ENCODE measurements at regions not wholly inside any gene's neighbourhood (a gene's known extent, or its start where the extent isn't known, plus 50 kb on each side); places are given as distances from the start of the nearest gene placed in this dataset.
"Not testable (repeated sequence)": the region's sequence is repeated elsewhere in the genome, so short reads cannot be mapped to it uniquely, and the experiment has no call there.

- H3K4me1 Mint-ChIP-seq (ENCODE audit: low read depth); POLR2A ChIA-PET; H3K36me3 Mint-ChIP-seq (ENCODE audit: low read depth); DNase-seq; ATAC-seq; H3K27me3 Mint-ChIP-seq (ENCODE audit: low read depth); CTCF ChIA-PET; H3K9me3 Mint-ChIP-seq (ENCODE audit: insufficient read depth); H3K27ac Mint-ChIP-seq; H3K4me3 Mint-ChIP-seq: not testable (repeated sequence)
Measured at GRCh38 chr5:123933812-123934211, 421.8 kb downstream of the CSNK1G3 start.

GRCh38 chr5:123929055-123929474, 417.1 kb downstream of the CSNK1G3 start:
- no peak for ATAC-seq
- CTCF ChIA-PET, result no interaction called here
- Mint-ChIP-seq H3K4me1 (ENCODE audit: low read depth) (no peaks in the 10 kb centered on the region), H3K9me3 (ENCODE audit: insufficient read depth) (no peaks in the 10 kb centered on the region), H3K36me3 (ENCODE audit: low read depth) (no peaks in the 10 kb centered on the region), H3K4me3 (no peak overlapping the region), H3K27ac (no peak overlapping the region), H3K27me3 (ENCODE audit: low read depth) (no peaks in the 10 kb centered on the region)
- POLR2A ChIA-PET, result interaction anchor here (1.1 kb wide), 1 partner anchor 14 kb away, joined by 4 read pairs; no protein-coding TSS in a partner anchor
- no peak for DNase-seq

GRCh38 chr5:123928401-123928800, 416.4 kb downstream of the CSNK1G3 start:
- no peak for ATAC-seq
- Mint-ChIP-seq H3K4me3 (no peak overlapping the region), H3K9me3 (ENCODE audit: insufficient read depth) (no peaks in the 10 kb centered on the region), H3K4me1 (ENCODE audit: low read depth) (no peaks in the 10 kb centered on the region), H3K36me3 (ENCODE audit: low read depth) (no peaks in the 10 kb centered on the region), H3K27me3 (ENCODE audit: low read depth) (no peaks in the 10 kb centered on the region), H3K27ac (no peak overlapping the region)
- ChIA-PET POLR2A (interaction anchor here (1.1 kb wide), 1 partner anchor 15 kb away, joined by 4 read pairs; no protein-coding TSS in a partner anchor), CTCF (no interaction called here)
- no peak for DNase-seq

- DNase-seq (no peak), ATAC-seq (no peak)
- no peak overlapping the region for H3K4me3 Mint-ChIP-seq
- no peak overlapping the region for H3K27ac Mint-ChIP-seq
- ChIA-PET POLR2A (no interaction called here), CTCF (no interaction called here)
- H3K27me3 Mint-ChIP-seq (ENCODE audit: low read depth), result no peaks in the 10 kb centered on the region
- no peaks in the 10 kb centered on the region for H3K4me1 Mint-ChIP-seq (ENCODE audit: low read depth)
- no peaks in the 10 kb centered on the region for H3K36me3 Mint-ChIP-seq (ENCODE audit: low read depth)
- H3K9me3 Mint-ChIP-seq (ENCODE audit: insufficient read depth), result no peaks in the 10 kb centered on the region
Measured at GRCh38 chr5:123921193-123921592, 409.2 kb downstream of the CSNK1G3 start.

- H3K4me3 Mint-ChIP-seq, result no peak overlapping the region
- DNase-seq (no peak), ATAC-seq (no peak)
- no peaks in the 10 kb centered on the region for H3K27me3 Mint-ChIP-seq (ENCODE audit: low read depth)
- H3K4me1 Mint-ChIP-seq (ENCODE audit: low read depth), result no peaks in the 10 kb centered on the region
- ChIA-PET CTCF (no interaction called here), POLR2A (no interaction called here)
- no peak overlapping the region for H3K27ac Mint-ChIP-seq
- H3K9me3 Mint-ChIP-seq (ENCODE audit: insufficient read depth), result no peaks in the 10 kb centered on the region
- no peaks in the 10 kb centered on the region for H3K36me3 Mint-ChIP-seq (ENCODE audit: low read depth)
Measured at GRCh38 chr5:123916345-123917121, 404.6 kb downstream of the CSNK1G3 start.

- no peaks in the 10 kb centered on the region for H3K9me3 Mint-ChIP-seq (ENCODE audit: insufficient read depth)
- no peaks in the 10 kb centered on the region for H3K27me3 Mint-ChIP-seq (ENCODE audit: low read depth)
- ChIA-PET CTCF (no interaction called here), POLR2A (no interaction called here)
- no peaks in the 10 kb centered on the region for H3K36me3 Mint-ChIP-seq (ENCODE audit: low read depth)
- H3K27ac Mint-ChIP-seq, result no peak overlapping the region
- no peaks in the 10 kb centered on the region for H3K4me1 Mint-ChIP-seq (ENCODE audit: low read depth)
- DNase-seq (no peak), ATAC-seq (no peak)
- H3K4me3 Mint-ChIP-seq, result no peak overlapping the region
Measured at GRCh38 chr5:123914333-123914732, 402.4 kb downstream of the CSNK1G3 start.

- POLR2A ChIA-PET, result no interaction called here
- no peak overlapping the region for H3K4me3 Mint-ChIP-seq
- no peak overlapping the region for H3K27ac Mint-ChIP-seq
- H3K36me3 Mint-ChIP-seq (ENCODE audit: low read depth), result no peaks in the 10 kb centered on the region
- DNase-seq (no peak), ATAC-seq (no peak)
- no peaks in the 10 kb centered on the region for H3K27me3 Mint-ChIP-seq (ENCODE audit: low read depth)
- H3K9me3 Mint-ChIP-seq (ENCODE audit: insufficient read depth), result no peaks in the 10 kb centered on the region
- CTCF ChIA-PET, result no interaction called here
- H3K4me1 Mint-ChIP-seq (ENCODE audit: low read depth), result no peaks in the 10 kb centered on the region
Measured at GRCh38 chr5:123907349-123907748, 395.4 kb downstream of the CSNK1G3 start.

- DNase-seq (no peak), ATAC-seq (no peak)
- no peak overlapping the region for H3K4me3 Mint-ChIP-seq
- H3K4me1 Mint-ChIP-seq (ENCODE audit: low read depth), result no peaks in the 10 kb centered on the region
- no peak overlapping the region for H3K27ac Mint-ChIP-seq
- no peaks in the 10 kb centered on the region for H3K27me3 Mint-ChIP-seq (ENCODE audit: low read depth)
- no peaks in the 10 kb centered on the region for H3K36me3 Mint-ChIP-seq (ENCODE audit: low read depth)
- CTCF ChIA-PET, result no interaction called here
- POLR2A ChIA-PET, result no interaction called here
- H3K9me3 Mint-ChIP-seq (ENCODE audit: insufficient read depth), result no peaks in the 10 kb centered on the region
Measured at GRCh38 chr5:123906698-123907295, 394.8 kb downstream of the CSNK1G3 start.

- ATAC-seq (no peak), DNase-seq (no peak)
- Mint-ChIP-seq H3K27ac (no peak overlapping the region), H3K9me3 (ENCODE audit: insufficient read depth) (no peaks in the 10 kb centered on the region), H3K36me3 (ENCODE audit: low read depth) (no peaks in the 10 kb centered on the region), H3K4me3 (no peak overlapping the region), H3K4me1 (ENCODE audit: low read depth) (no peaks in the 10 kb centered on the region), H3K27me3 (ENCODE audit: low read depth) (no peaks in the 10 kb centered on the region)
- POLR2A ChIA-PET, result no interaction called here
- CTCF ChIA-PET, result no interaction called here
Measured at GRCh38 chr5:123885081-123885480, 373.1 kb downstream of the CSNK1G3 start.

GRCh38 chr5:123882965-123883345, 371.0 kb downstream of the CSNK1G3 start:
- Mint-ChIP-seq H3K36me3 (ENCODE audit: low read depth) (no peaks in the 10 kb centered on the region), H3K4me1 (ENCODE audit: low read depth) (no peaks in the 10 kb centered on the region), H3K4me3 (no peak overlapping the region), H3K9me3 (ENCODE audit: insufficient read depth) (no peaks in the 10 kb centered on the region), H3K27ac (no peak overlapping the region), H3K27me3 (ENCODE audit: low read depth) (no peaks in the 10 kb centered on the region)
- POLR2A ChIA-PET, result no interaction called here
- CTCF ChIA-PET, result interaction anchor here (1.3 kb wide), 1 partner anchor 8 kb away, joined by 3 read pairs; no protein-coding TSS in a partner anchor
- no peak for ATAC-seq
- DNase-seq, result no peak

GRCh38 chr5:123882319-123882964, 370.5 kb downstream of the CSNK1G3 start:
- Mint-ChIP-seq H3K4me1 (ENCODE audit: low read depth) (no peaks in the 10 kb centered on the region), H3K9me3 (ENCODE audit: insufficient read depth) (no peaks in the 10 kb centered on the region), H3K27me3 (ENCODE audit: low read depth) (no peaks in the 10 kb centered on the region), H3K27ac (no peak overlapping the region), H3K36me3 (ENCODE audit: low read depth) (no peaks in the 10 kb centered on the region), H3K4me3 (no peak overlapping the region)
- no peak for DNase-seq
- no peak for ATAC-seq
- ChIA-PET CTCF (interaction anchor here (1.3 kb wide), 1 partner anchor 8 kb away, joined by 3 read pairs; no protein-coding TSS in a partner anchor), POLR2A (no interaction called here)

GRCh38 chr5:123881759-123882244, 369.8 kb downstream of the CSNK1G3 start:
- Mint-ChIP-seq H3K4me1 (ENCODE audit: low read depth) (no peaks in the 10 kb centered on the region), H3K27ac (no peak overlapping the region), H3K4me3 (no peak overlapping the region), H3K36me3 (ENCODE audit: low read depth) (no peaks in the 10 kb centered on the region), H3K27me3 (ENCODE audit: low read depth) (no peaks in the 10 kb centered on the region), H3K9me3 (ENCODE audit: insufficient read depth) (no peaks in the 10 kb centered on the region)
- DNase-seq (no peak), ATAC-seq (no peak)
- POLR2A ChIA-PET, result no interaction called here
- CTCF ChIA-PET, result no interaction called here

All from activated CD8-positive, alpha-beta T cell treated with anti-CD3 and anti-CD28 coated beads, Interleukin-2, amount 10 ng/mL, durations not matched to agents 7 days and 5 days (primary cell).